Astrocyte (in vitro differentiated cells and primary cell): ENCODE measurements at regions not wholly inside any gene's neighbourhood (a gene's known extent, or its start where the extent isn't known, plus 50 kb on each side); places are given as distances from the start of the nearest gene placed in this dataset.

ENCODE experiments used
- DNase-seq: peaks from one replicate; pipeline ENCODE4 v3.0.0-alpha.2; 2010; ENCODE audit warnings: low read depth
- FAIRE-seq: peaks from 2 replicates; lab custom pipeline; 2011; peaks lifted over from hg19 to GRCh38; lab: Jason Lieb, UNC
- H2AFZ ChIP-seq: 2 replicates; pipeline ENCODE4 v1.6.0; 2012; ENCODE audit warnings: low read depth, low read length, inconsistent platforms
- H3K27ac ChIP-seq: 2 replicates; pipeline ENCODE4 v1.5.1; 2011; ENCODE audit warnings: low read depth, low read length, inconsistent platforms
- H3K27me3 ChIP-seq: 2 replicates; pipeline ENCODE4 v1.6.0; 2011; ENCODE audit warnings: low read length, inconsistent platforms; ENCODE audit not compliant: insufficient read depth
- H3K36me3 ChIP-seq: 2 replicates; pipeline ENCODE4 v1.5.1; 2011; ENCODE audit warnings: low read length, inconsistent platforms; ENCODE audit not compliant: insufficient read depth
- H3K4me1 ChIP-seq: 2 replicates; pipeline ENCODE4 v1.5.1; 2011; ENCODE audit warnings: low read length, inconsistent platforms; ENCODE audit not compliant: insufficient read depth
- H3K4me2 ChIP-seq: 2 replicates; pipeline ENCODE4 v1.6.0; 2012; ENCODE audit warnings: low read length, inconsistent platforms
- H3K4me3 ChIP-seq: 2 replicates; pipeline ENCODE4 v1.5.1; 2011; ENCODE audit warnings: low read depth, mild to moderate bottlenecking, low read length, inconsistent platforms; ENCODE audit not compliant: insufficient read depth
- H3K79me2 ChIP-seq: 2 replicates; pipeline ENCODE4 v1.6.0; 2012; ENCODE audit warnings: mild to moderate bottlenecking, low read length, inconsistent platforms; ENCODE audit not compliant: insufficient read depth
- H3K9ac ChIP-seq: 2 replicates; pipeline ENCODE4 v1.6.0; 2012; ENCODE audit warnings: mild to moderate bottlenecking, low read length, inconsistent platforms
- H3K9me3 ChIP-seq: 2 replicates; pipeline ENCODE4 v1.5.1; 2012; ENCODE audit warnings: low read depth, mild to moderate bottlenecking, low read length, inconsistent platforms; ENCODE audit not compliant: insufficient read depth
- H4K20me1 ChIP-seq: 2 replicates; pipeline ENCODE4 v1.6.0; 2012; ENCODE audit warnings: low read length, inconsistent platforms; ENCODE audit not compliant: insufficient read depth
- H3K27ac Mint-ChIP-seq: one replicate; pipeline ENCODE4 v1.8.0; 2021; ENCODE audit warnings: mild to moderate bottlenecking, mixed read lengths; ENCODE audit not compliant: unreplicated experiment
- H3K27me3 Mint-ChIP-seq: one replicate; pipeline ENCODE4 v1.8.0; 2021; ENCODE audit warnings: low read depth, mixed read lengths; ENCODE audit not compliant: unreplicated experiment
- H3K36me3 Mint-ChIP-seq: one replicate; pipeline ENCODE4 v1.8.0; 2021; ENCODE audit warnings: low read depth, mixed read lengths; ENCODE audit not compliant: unreplicated experiment
- H3K4me1 Mint-ChIP-seq: one replicate; pipeline ENCODE4 v1.8.0; 2021; ENCODE audit warnings: low read depth, mixed read lengths; ENCODE audit not compliant: unreplicated experiment
- H3K4me3 Mint-ChIP-seq: one replicate; pipeline ENCODE4 v1.8.0; 2021; ENCODE audit warnings: mild to moderate bottlenecking, moderate library complexity, mixed read lengths; ENCODE audit not compliant: unreplicated experiment
- H3K9me3 Mint-ChIP-seq: one replicate; pipeline ENCODE4 v1.8.0; 2021; ENCODE audit warnings: mild to moderate bottlenecking, mixed read lengths; ENCODE audit not compliant: unreplicated experiment
- CTCF ChIP-seq: IDR thresholded peaks from 2 replicates; pipeline ENCODE4 v1.5.1; 2011; ENCODE audit warnings: low read depth, mild to moderate bottlenecking, inconsistent platforms, low read length, moderate library complexity; ENCODE audit not compliant: insufficient read depth
- EZH2 ChIP-seq: IDR thresholded peaks from 2 replicates; pipeline ENCODE4 v1.6.1; 2012; ENCODE audit warnings: mild to moderate bottlenecking, low read length, inconsistent platforms; ENCODE audit not compliant: insufficient read depth

- H3K27me3 Mint-ChIP-seq = peaks cover 31% of the 10 kb centered on the region
- H3K27ac Mint-ChIP-seq = no peak overlapping the region
- no peaks in the 10 kb centered on the region for H3K79me2 ChIP-seq
- no peak overlapping the region for H3K4me3 ChIP-seq
- peaks cover 3% of the 10 kb centered on the region for H3K4me1 Mint-ChIP-seq
- no peak overlapping the region for H3K9ac ChIP-seq
- H3K9me3 Mint-ChIP-seq = peaks cover 3% of the 10 kb centered on the region
- no peak overlapping the region for H3K4me2 ChIP-seq
- no peak for TF ChIP-seq CTCF
- TF ChIP-seq EZH2 = no peak
- no peak for DNase-seq
- H3K4me3 Mint-ChIP-seq = no peak overlapping the region
- no peaks in the 10 kb centered on the region for H3K27me3 ChIP-seq
- H2AFZ ChIP-seq = no peak overlapping the region
- H3K4me1 ChIP-seq = no peaks in the 10 kb centered on the region
- no peaks in the 10 kb centered on the region for H3K9me3 ChIP-seq
- H3K36me3 Mint-ChIP-seq = peaks cover 2% of the 10 kb centered on the region
- no peaks in the 10 kb centered on the region for H3K36me3 ChIP-seq
- FAIRE-seq = no peak
- no peak overlapping the region for H3K27ac ChIP-seq
- H4K20me1 ChIP-seq = no peaks in the 10 kb centered on the region
Observed at GRCh38 chr20:24813936-24814335, 135.1 kb upstream of the CST7 start.

GRCh38 chr20:24814556-24815195, 134.4 kb upstream of the CST7 start:
- DNase-seq (no peak), FAIRE-seq (no peak)
- Histone ChIP-seq H3K27me3 (no peaks in the 10 kb centered on the region), H3K79me2 (no peaks in the 10 kb centered on the region), H3K4me2 (no peak overlapping the region), H4K20me1 (no peaks in the 10 kb centered on the region), H3K4me1 (no peaks in the 10 kb centered on the region), H3K9ac (no peak overlapping the region), H3K4me3 (no peak overlapping the region), H3K9me3 (no peaks in the 10 kb centered on the region), H3K36me3 (no peaks in the 10 kb centered on the region), H2AFZ (no peak overlapping the region), H3K27ac (no peak overlapping the region)
- Mint-ChIP-seq H3K27me3 (peaks cover 34% of the 10 kb centered on the region), H3K27ac (no peak overlapping the region), H3K4me3 (no peak overlapping the region), H3K4me1 (peaks cover 3% of the 10 kb centered on the region), H3K36me3 (no peaks in the 10 kb centered on the region), H3K9me3 (peaks cover 3% of the 10 kb centered on the region)
- TF ChIP-seq CTCF (no peak), EZH2 (no peak)

- Histone ChIP-seq H3K36me3 (no peaks in the 10 kb centered on the region), H3K27me3 (no peaks in the 10 kb centered on the region), H3K9me3 (no peaks in the 10 kb centered on the region), H3K4me3 (no peak overlapping the region), H2AFZ (no peak overlapping the region), H3K9ac (no peak overlapping the region), H3K4me1 (no peaks in the 10 kb centered on the region), H3K4me2 (no peak overlapping the region), H4K20me1 (no peaks in the 10 kb centered on the region), H3K27ac (no peak overlapping the region), H3K79me2 (no peaks in the 10 kb centered on the region)
- FAIRE-seq (no peak), DNase-seq (no peak)
- TF ChIP-seq CTCF = no peak
- no peak for TF ChIP-seq EZH2
- Mint-ChIP-seq H3K36me3 (no peaks in the 10 kb centered on the region), H3K27me3 (peaks cover 33% of the 10 kb centered on the region), H3K4me1 (peaks cover 3% of the 10 kb centered on the region), H3K4me3 (no peak overlapping the region), H3K27ac (no peak overlapping the region), H3K9me3 (peaks cover 3% of the 10 kb centered on the region)
Observed at GRCh38 chr20:24815196-24815815, 133.8 kb upstream of the CST7 start.
